Activated T-cell treated with anti-CD3 and anti-CD28 coated beads for 1 hour (primary cell): ENCODE measurements at regions not wholly inside any gene's neighbourhood (a gene's known extent, or its start where the extent isn't known, plus 50 kb on each side); places are given as distances from the start of the nearest gene placed in this dataset.

Experiments
- DNase-seq: peaks from one replicate; pipeline ENCODE4 v3.0.0-alpha.2; 2020; ENCODE audit warnings: low read depth

DNA sequence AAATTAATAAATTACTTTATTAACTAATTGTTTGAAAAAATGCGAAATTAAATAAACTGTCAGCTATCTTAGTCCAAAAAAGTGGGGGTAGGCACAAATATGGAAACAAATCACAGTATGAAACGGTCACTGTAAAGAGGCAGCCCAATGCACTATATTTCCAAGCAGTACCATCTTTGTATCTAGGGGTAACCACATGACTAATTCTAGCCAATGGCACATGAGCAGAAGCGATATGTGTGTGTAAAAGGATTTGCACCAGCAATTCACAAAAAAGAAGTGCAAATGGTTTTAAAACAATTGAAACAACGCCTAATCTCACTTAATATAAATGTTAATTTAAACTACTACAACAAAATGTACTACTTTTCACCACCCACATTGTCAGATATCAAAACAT, 129.5 kb upstream of the PRNP start:
- DNase-seq = no peak

DNA sequence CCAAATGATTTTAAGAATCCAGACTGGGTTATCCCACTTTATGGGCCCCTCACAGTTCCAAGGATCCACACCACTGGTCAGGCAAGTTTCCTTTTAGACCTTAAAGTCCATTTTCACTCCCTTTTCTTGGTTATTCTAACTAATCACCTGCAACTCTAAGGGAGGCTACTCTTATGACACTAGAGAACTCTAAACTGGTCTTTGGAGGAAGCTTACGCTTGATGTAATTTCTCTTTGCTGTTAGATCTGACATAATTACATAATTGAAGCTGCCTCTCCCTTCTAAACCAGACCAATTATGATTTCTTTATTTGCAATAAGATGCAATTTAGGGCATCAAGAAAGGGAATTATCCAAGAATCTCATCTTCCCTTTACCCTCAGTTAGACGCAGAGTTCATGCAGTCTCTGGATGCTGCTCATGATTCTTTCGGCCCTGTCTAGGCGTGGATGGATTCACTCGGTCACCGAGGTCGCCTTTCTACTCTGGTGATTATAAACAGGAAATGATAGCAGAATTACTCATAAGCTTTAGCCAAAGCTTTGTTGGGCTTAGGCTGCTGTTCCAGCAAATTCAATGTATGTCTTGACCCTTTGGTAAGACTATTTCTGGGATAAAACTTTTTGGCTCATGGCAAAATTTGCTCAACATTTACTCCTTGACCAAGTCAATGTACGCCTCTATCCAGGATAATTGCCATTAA, 130.9 kb upstream of the PRNP start:
- no peak for DNase-seq

DNA sequence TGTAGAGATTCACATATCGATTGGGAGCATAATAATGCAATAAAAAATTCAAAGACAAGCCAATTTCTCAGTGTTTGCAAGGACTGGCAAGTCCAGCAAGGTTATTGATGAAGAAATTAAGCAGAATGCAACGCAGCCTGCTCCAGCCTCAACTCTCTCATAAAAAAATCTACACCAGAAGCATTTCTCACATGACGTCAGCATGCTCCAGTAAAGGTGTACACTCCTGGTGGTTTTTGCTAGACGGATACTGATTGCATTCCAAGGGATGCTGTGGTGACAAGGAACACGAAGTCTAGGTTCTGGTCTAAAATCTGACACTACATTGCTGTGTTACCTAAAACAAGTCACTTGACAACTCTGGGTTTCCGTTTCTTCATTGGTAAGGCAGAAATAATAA, 131.9 kb upstream of the PRNP start:
- DNase-seq = no peak

DNA sequence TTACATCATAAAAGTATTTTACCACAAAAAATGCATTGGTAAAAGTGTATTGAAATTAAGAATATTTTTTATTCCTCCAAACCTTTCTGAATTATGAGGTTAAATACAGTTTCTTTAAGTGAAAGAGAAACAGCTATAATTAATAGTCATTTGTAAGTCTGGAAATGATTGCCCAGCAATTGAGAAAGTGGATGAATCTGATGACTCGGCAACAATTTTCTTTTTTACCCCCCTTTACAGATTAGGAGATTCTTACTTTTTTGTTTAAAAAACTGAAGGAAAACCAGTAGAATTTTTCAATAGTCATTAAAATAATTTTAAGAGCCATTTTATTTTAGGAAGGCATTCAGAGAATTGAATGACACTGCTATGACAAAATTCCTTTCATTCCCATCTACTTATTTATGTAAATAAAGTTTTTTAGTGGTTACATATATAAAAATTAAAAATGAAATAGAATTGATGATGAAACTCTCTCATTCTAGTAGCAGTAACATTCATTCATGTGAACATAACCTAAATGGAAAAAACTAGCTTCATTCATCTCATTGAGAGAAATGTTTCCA, 134.1 kb upstream of the PRNP start:
- DNase-seq = no peak

DNA sequence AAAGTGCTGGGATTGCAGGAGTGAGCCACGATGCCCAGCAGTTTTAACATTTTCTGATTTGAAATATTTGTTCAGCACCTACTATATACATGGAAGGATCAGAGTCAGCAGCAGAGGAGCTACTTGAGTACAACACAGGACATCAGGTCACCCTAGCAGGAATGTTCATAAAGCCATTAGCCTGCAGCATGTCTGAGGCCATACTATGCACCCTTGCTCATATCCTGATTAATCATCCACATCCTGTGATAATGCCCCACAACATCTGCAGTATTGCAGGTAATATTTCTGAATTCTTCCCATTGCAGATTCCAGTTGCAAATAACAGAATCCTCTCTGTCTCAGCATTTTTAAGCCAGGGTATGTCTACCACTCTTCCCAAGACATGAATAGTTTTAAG, 135.5 kb upstream of the PRNP start:
- DNase-seq = no peak

DNA sequence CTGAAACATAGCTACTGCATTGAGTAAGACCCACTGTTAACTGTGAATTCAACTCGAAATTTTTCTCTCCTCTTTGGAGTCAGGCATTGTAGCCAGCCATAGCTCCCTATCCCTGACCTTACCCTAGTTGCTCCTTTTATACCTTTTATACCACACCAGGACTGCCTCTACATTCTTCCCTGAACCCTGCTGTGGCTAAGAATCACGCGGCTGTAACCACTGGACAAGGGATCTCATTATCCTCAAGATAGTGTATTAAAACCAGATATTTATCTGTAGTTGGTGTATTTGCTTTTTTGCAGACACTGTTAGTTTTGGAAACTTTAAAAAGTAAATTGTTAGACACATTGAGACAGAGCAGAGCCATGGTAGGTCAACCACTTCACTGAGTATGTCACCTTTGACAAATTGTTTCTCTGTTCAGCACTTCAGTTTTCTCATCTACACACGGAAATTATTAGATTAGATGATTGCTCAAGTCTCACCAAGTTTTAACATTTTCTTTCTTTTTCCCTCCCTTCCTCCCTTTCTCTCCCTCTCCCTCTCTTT, 136.5 kb upstream of the PRNP start:
- DNase-seq = no peak

DNA sequence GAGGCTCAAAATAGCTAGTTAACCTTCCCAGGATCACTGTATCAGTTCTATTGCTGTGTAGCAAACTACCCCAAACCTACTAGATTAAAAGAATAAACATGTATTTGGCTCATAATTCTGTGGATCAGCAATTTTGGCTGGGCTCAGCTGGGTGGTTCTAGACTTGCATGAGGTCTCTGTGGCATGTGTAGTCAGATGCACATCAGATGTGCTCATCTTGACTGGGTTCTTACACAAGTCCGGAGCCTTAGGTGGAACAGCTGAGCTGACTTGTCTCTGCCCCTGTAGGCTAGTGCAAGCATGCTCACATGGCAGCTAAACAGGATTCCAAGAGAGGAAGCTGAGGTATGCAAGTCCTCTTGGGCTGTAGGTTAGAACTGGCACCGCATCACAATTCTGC, 137.7 kb upstream of the PRNP start:
- no peak for DNase-seq

DNA sequence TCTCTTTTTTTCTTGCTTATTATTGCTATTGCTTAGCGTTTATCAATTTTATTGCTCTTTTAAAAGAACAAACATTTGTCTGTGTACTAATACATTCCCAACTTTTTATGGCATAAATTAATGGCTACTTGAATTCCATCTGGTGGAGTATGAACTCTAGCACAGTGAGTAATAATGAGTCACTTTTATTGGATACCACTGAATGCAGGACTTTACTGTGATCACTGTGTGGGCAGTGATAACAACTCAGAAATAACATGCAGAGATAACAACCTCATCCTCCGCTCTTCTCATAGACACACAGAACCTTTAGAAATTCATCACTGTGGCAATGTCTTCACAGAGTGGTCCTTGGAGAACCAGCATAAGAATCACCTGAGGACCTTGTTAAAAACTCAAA, 139.5 kb upstream of the PRNP start:
- DNase-seq = no peak

DNA sequence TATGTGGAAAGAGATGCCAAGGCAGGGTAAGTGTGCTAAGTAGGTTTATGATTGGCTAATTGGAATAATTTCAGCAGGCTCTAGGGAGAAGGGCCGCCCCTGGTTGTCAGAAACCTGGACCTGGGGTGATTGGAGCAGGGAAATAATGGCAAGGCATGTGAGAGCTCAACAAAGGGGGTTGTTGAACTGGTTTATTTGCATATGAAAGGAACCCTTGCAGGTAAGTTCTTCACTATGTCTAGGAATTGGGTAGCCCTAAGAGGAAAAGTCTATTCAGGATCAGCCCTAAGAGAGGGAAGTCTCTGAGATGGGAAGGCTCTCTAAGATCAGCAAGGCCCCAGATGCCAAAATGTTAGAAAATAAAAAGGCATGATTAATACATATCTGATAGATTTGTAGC, 139.9 kb upstream of the PRNP start:
- no peak for DNase-seq

DNA sequence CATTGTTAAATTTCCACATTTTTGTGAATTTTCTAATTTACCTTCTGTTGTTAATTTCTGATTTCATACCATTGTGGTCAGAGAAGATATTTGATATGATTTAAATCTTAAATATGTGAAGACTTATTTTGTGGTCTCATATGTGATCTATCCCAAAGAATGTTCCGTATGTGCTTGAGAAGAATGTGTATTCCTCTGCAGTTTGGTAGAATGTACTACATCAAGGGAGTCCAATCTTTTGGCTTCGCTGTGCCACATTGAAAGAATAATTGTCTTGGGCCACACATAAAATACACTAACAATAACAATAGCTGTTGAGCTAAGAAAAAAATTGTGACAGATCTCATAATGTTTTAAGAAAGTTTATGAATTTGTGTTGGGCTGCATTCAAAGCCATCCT, 140.7 kb upstream of the PRNP start:
- no peak for DNase-seq

DNA sequence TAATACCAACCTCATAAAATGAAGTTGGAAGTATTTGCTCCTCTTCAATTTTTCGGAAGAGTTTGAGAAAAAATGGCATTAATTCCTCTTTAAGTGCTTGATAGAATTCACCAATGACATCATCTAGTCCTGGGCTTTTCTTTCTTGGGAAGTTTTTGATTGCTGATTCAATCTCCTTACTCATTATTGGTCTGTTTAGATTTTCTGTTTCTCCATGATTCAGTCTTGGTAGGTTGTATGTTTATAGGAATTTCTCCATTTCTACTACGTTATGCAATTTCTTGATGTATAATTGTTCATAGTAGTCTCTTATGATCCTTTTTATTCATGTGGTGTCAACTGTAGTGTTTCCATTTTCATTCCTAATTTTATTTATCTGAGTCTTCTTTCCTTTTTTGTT, 141.5 kb upstream of the PRNP start:
- no peak for DNase-seq

DNA sequence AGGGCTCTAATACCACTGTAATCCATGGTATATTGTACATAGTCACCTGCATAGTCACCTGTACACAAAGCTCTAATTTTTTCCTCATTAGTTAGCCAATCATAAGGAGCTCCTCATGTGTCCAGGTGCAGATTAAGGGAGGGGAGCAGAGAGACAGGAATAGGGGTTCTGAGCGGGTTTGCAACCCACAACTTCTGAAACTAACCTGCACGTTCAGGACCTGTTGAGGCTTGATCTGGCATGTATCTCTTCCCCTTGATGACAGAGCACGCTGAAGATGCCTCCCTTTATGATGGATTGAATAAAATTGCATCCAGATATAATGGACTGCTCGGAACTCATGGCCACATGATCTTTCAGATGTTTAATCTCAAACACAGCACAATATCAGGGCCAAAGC, 144.0 kb upstream of the PRNP start:
- DNase-seq = no peak

DNA sequence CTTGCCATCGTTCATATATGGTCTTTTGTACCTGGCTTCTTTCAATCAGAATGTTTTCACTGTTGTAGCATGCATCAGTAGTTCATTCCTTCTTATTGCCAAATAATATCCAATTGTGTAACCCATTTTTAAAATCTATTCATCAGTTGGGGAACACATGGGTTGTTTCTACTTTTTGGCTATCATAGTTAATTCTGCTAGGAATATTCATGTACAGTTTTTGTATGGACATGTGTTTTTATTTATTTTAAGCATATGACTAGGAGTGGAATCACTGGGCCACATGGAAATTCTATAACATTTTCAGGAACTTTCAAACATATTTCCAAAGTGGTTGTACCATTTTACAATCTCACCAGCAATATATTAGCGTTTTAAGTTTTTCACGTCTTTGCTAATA, 151.9 kb upstream of the PRNP start:
- no peak for DNase-seq

DNA sequence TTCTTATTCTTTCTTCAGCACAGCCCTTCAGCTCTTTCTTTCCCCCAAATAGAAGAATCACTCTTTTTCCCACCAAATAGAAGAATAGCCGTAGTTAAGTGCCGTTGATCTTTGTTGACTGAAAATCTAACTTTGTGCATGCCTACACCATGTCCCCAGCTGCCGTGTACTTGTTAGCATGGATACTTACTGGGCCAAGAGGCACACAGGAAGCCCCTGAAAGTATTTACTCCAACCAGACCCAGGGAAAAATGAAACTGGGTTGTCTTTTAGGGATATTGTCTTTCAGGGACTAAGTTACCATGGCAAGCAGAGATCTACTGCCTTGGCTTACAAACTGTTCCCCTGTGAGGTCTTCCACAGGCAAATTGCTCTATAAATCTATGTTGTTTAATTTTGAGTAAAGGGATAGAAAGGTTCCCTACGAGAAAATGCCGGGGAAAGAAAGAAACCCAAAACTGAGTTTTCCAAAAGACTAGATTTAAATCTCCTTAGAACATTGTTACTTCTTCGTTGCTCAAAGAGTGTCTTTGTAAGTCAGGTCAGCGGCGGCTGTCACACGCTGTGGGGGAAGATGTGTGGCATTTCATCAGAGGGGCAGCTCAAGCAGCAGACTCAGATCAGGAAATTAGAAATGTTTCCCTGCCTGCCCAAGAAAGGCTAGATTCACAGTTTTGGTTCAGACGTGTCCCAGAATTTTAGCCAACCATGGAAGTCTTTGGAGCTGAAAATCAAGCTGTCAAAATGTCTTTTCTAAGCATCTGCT, 152.7 kb upstream of the PRNP start:
- no peak for DNase-seq

DNA sequence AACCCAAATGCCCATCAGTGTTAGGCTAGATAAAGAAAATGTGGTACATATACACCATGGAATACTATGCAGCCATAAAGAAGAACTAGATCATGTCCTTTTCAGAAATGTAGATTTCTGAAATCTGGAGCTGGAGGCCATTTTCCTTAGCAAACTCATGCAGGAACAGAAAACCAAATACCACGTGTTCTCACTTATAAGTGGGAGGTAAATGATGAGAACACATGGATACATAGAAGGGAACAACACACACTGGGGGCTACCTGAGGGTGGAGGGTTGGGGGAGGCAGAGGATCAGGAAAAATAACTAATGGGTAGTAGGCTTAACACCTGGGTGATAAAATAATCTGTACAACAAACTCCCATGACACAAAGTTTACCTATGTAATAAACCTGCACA, 153.5 kb upstream of the PRNP start:
- DNase-seq = no peak

DNA sequence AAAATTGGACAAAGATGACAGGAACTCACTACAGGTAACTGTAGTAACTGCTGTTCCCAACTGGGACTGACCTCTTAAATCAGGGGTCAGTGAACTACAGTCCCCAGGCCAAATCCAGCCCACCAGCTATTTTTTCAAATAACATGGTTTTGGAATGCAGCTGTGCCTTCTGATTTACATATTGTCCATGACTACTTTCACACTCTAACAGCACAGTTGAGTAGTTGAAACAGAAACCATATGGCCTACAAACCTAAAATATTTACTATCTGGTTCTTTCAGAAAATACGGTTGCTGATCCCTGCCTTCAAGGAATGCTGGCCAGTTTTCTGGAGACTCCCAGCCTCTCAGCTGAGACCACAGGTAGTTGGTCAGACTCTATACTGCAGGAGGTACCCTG, 161.5 kb upstream of the PRNP start:
- DNase-seq = no peak

DNA sequence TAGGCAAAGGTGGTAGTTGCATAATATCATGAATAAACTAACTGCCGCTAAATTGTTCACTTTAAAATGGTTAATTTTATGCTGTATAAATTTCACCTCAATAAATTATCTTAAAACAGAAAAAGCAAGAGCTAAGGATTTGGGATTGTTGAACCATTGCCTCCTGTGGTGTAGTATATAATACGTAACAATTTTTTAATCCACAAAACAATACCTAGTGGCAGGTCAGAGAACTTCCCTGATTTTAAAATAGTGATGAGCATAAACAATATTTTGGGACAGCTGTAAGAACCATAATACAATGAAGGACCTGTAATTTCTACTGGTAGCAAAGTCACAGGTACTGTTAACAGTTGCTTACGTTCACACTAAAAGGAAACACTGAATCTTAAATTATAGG, 161.9 kb upstream of the PRNP start:
- no peak for DNase-seq

DNA sequence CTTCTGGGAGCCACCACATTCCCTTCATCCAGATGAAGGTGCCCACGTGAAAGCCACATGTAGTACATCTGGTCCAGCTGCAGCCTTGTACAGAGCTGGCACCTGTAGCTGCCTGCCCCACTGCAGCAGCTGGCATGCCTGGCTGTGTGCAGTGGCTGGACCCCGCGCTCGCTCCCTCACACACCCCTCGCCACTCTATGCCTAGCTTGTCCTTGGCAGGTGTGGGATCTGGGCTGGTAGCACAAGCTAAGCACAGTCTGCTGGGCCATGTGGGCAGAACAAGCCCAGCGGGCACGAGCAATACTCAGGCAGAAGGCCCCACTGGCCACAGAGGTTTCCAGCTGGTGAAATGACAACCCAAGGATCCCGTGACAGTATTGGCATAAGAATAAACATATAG, 163.9 kb upstream of the PRNP start:
- no peak for DNase-seq

DNA sequence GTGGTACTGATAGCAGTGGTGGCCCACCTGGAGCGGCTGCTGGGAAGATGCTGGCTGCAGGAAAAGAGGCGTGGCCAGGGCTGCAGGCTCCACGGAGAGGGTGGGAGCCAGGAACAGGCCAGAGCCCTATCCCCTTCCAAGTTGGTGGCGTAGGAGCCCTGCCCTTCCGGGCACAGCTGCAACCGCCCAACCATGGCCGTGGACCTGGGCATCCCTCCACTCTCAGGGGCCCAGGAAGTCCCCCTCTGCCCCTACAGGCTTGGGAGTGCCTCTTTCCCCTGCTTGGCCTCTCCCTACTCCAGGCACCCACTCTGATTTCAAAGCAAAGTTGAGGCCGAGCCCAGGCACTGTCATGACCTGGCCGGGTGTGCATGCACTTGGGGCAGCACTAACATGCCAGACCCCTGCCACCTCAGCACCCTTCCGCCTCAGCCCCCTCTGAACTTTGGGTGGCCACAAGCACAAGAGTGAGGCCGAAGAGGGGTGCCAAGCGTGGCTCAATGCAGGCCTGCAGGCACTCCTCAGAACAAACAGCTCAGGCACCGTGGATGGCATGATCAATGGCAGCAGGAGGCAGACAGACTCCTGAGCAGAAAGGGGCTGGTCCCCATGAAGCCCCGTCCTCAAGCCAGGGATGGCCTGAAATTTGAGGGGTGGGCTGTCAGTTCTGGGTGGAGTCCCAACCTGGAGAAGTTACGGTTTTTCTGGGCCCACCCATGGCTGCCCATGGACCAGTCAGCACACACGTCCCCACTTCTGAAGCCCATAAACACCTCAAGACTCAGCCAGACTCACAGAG, 164.9 kb upstream of the PRNP start:
- no peak for DNase-seq

DNA sequence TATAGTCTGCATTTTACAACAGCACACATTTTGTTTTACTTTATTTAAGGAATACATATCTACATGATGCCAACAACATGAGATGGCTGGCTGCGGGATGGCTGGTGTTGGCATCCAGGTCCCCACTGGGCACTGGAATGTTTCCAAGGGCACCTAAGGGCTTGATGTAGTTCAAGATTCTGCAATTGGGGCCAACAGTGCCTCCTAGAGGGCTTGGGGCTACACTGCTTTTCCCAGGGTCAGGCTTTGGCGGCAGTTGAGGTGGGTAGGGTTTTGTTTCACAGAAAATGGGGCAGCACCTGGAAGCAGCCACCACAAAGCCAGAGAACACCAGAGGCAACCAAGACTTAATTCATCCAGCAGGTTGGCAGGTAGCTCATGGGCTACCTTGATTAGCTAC, 166.7 kb upstream of the PRNP start:
- DNase-seq = no peak

DNA sequence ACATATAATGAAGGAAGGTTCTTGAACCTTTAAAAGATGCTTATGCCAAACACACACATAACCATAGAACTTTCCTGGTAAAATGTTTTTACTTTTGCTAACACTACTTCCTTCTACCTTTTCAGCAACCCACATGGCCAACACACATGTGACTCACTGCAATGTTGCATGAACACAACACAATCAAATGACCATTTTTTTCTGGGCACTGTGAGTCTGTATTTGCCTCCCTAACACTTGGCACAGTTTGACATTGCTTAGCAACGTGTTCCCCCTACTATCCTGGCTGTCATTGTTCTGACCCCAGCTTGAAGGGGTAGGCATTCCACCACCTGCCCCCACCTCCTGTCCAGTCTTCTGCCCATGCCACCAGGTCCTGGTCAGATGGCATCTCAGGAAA, 169.4 kb upstream of the PRNP start:
- no peak for DNase-seq

DNA sequence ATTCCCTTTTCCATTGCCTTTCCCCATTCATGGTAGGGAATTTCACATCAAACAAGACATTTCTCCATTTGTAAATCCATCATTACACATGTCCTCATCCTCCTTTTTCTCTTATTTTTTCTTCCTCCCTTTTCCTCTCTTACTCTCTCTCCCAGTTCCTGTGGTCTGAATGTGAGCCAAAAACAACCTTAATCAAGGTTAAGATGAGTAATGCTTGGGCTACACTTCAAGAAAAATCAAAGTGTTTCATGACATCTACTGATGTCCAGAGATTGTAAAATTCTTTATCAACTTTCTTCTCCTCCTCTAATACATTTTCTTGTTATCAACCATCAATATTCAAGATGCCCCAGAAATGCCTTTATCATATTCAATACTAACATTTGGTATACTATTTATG, 172.5 kb upstream of the PRNP start:
- DNase-seq = no peak
